ENCODE measurements at regions not wholly inside any gene's neighbourhood (a gene's known extent, or its start where the extent isn't known, plus 50 kb on each side); places are given as distances from the start of the nearest gene placed in this dataset.
"Not testable (repeated sequence)": the region's sequence is repeated elsewhere in the genome, so short reads cannot be mapped to it uniquely, and the experiment has no call there.

DNA sequence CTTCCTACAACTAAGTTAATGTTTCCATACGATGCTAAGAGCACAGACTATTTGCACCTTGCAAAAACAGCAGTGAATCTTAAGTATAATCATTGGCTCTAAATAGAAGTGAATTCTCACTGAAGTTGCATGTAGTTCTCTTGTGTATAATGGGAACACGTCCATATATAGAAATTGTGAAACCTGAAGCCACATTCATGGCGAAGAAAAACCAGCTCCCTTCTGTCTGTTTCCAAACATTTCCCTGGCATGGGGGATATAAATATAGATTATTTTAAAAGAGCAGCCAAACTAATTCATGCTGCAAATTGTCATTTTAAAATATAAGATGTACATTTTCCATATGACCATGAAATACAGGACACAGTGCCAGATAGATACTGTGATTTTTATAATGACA lies 71.1 kb downstream of the TRAM1L1 start:
- H3K27ac Mint-ChIP-seq (ENCODE audit: unreplicated experiment) = no peak overlapping the region
- no TSS peak for BruUV-seq (replicated peaks)
- H3K27me3 Mint-ChIP-seq (ENCODE audit: unreplicated experiment) = no peaks in the 10 kb centered on the region
- TF ChIP-seq, protein P1, sequence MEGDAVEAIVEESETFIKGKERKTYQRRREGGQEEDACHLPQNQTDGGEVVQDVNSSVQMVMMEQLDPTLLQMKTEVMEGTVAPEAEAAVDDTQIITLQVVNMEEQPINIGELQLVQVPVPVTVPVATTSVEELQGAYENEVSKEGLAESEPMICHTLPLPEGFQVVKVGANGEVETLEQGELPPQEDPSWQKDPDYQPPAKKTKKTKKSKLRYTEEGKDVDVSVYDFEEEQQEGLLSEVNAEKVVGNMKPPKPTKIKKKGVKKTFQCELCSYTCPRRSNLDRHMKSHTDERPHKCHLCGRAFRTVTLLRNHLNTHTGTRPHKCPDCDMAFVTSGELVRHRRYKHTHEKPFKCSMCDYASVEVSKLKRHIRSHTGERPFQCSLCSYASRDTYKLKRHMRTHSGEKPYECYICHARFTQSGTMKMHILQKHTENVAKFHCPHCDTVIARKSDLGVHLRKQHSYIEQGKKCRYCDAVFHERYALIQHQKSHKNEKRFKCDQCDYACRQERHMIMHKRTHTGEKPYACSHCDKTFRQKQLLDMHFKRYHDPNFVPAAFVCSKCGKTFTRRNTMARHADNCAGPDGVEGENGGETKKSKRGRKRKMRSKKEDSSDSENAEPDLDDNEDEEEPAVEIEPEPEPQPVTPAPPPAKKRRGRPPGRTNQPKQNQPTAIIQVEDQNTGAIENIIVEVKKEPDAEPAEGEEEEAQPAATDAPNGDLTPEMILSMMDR (IDR thresholded peaks at IDR 0.05; ENCODE audit: unreplicated experiment) = no peak
- CTCF ChIA-PET = no interaction called here
- H3K9me3 Mint-ChIP-seq (ENCODE audit: low read depth, unreplicated experiment) = no peaks in the 10 kb centered on the region
- no peak overlapping the region for H3K4me3 Mint-ChIP-seq (ENCODE audit: low read depth, unreplicated experiment)
- H3K36me3 Mint-ChIP-seq (ENCODE audit: insufficient read depth, unreplicated experiment) = no peaks in the 10 kb centered on the region
- DNase-seq = no peak
- no peaks in the 10 kb centered on the region for H3K4me1 Mint-ChIP-seq (ENCODE audit: low read depth, unreplicated experiment)
- intact Hi-C loops (cut with micrococcal nuclease; ENCODE audit: unreplicated experiment) = no loop called here

DNA sequence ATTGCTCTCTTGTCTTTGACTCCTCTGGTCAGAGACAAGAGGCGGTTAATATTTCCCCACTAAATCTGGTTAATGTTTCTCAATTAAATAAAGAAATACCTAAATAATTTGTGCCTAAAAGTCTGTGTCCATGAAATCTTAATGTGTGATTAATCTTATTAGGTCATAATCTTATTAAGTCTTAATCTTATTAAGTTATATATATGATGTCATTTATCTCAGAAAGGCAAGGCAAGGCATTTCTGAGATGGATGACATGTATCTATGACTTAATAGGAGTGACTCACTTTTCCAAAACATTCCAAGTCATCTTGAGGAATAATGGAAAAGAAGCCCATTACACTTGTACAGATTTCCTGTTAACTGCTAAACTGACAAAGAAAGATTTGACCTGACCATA lies 74.7 kb downstream of the TRAM1L1 start:
- TF ChIP-seq, protein P1 (IDR thresholded peaks at IDR 0.05; ENCODE audit: unreplicated experiment) = no peak
- Mint-ChIP-seq H3K27ac (ENCODE audit: unreplicated experiment) (no peak overlapping the region), H3K9me3 (ENCODE audit: low read depth, unreplicated experiment) (no peaks in the 10 kb centered on the region), H3K27me3 (ENCODE audit: unreplicated experiment) (no peaks in the 10 kb centered on the region), H3K4me1 (ENCODE audit: low read depth, unreplicated experiment) (no peaks in the 10 kb centered on the region), H3K4me3 (ENCODE audit: low read depth, unreplicated experiment) (no peak overlapping the region), H3K36me3 (ENCODE audit: insufficient read depth, unreplicated experiment) (no peaks in the 10 kb centered on the region)
- BruUV-seq (replicated peaks) = no TSS peak
- no peak for DNase-seq
- intact Hi-C loops (cut with micrococcal nuclease; ENCODE audit: unreplicated experiment) = no loop called here
- CTCF ChIA-PET = no interaction called here

DNA sequence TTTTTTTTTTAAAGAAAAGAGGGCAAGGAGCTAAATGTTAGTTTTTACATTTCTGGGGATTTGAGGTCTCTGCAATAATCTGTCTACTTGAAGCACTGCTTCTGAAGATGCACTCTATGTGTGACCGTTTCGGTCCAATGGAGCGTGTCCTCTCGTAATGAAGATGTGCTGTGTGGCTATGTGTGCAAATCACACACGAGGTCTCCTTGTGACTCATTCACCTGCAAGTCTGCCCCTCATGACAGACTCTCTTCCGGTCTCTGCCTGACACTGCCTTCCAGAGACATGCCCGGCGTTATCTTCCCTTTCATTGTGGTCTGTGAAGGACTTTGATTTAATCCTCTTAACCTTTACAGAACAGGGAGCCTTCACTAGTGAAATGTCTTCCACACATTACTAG lies 84.3 kb downstream of the TRAM1L1 start:
- Mint-ChIP-seq H3K27me3 (ENCODE audit: unreplicated experiment) (no peaks in the 10 kb centered on the region), H3K4me3 (ENCODE audit: low read depth, unreplicated experiment) (no peak overlapping the region), H3K9me3 (ENCODE audit: low read depth, unreplicated experiment) (no peaks in the 10 kb centered on the region), H3K36me3 (ENCODE audit: insufficient read depth, unreplicated experiment) (no peaks in the 10 kb centered on the region), H3K27ac (ENCODE audit: unreplicated experiment) (no peak overlapping the region), H3K4me1 (ENCODE audit: low read depth, unreplicated experiment) (no peaks in the 10 kb centered on the region)
- BruUV-seq (replicated peaks) = no TSS peak
- intact Hi-C loops (cut with micrococcal nuclease; ENCODE audit: unreplicated experiment) = no loop called here
- CTCF ChIA-PET = no interaction called here
- DNase-seq = no peak
- TF ChIP-seq, protein P1 (IDR thresholded peaks at IDR 0.05; ENCODE audit: unreplicated experiment) = no peak

DNA sequence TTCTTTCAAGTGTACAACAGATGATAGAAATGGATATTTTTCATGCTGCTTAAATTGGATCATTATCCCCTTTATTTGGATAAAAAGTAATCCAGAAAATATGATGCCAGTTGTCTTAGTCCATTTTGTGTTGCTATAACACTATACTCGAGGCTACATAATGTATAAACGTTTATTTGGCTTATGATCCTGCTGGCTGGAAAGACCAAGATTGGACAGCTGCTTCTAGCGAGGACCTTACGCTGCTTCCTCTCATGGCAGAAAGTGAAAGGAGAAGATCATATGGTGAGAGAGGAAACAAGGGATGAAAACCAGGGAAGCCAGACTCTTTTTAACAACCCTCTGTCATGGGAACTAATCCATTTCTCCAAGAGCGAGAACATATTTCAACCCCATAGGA lies 102.7 kb downstream of the TRAM1L1 start:
- Mint-ChIP-seq H3K27me3 (ENCODE audit: unreplicated experiment) (no peaks in the 10 kb centered on the region), H3K36me3 (ENCODE audit: insufficient read depth, unreplicated experiment) (no peaks in the 10 kb centered on the region), H3K4me1 (ENCODE audit: low read depth, unreplicated experiment) (peaks cover 10% of the 10 kb centered on the region), H3K4me3 (ENCODE audit: low read depth, unreplicated experiment) (no peak overlapping the region), H3K27ac (ENCODE audit: unreplicated experiment) (no peak overlapping the region), H3K9me3 (ENCODE audit: low read depth, unreplicated experiment) (peaks cover 2% of the 10 kb centered on the region)
- intact Hi-C loops (cut with micrococcal nuclease; ENCODE audit: unreplicated experiment) = no loop called here
- CTCF ChIA-PET = no interaction called here
- TF ChIP-seq, protein P1 (IDR thresholded peaks at IDR 0.05; ENCODE audit: unreplicated experiment) = no peak
- BruUV-seq (replicated peaks) = no TSS peak
- DNase-seq = no peak

DNA sequence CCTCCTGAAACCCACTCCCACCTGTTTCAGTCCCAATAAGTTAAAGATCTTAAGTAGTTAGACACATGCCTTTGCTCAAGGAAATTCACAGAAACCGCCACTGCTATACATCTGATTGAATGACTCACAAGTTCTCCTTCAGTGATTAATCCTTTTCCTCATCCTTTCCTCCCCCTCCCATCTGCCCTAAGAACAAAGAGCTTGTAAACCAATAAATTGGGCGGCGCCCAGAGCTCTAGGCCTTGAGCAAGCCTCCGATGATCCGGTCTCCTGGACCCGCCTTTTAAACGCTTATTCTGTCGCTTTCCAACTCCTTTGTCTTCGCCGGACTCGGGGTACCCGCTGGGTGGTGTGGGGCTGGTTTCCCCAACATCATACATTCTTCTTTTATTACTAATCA lies 104.9 kb downstream of the TRAM1L1 start:
- H3K9me3 Mint-ChIP-seq (ENCODE audit: low read depth, unreplicated experiment); intact Hi-C loops (cut with micrococcal nuclease; ENCODE audit: unreplicated experiment); CTCF ChIA-PET; H3K27me3 Mint-ChIP-seq (ENCODE audit: unreplicated experiment); H3K36me3 Mint-ChIP-seq (ENCODE audit: insufficient read depth, unreplicated experiment); BruUV-seq (replicated peaks): not testable (repeated sequence)
- H3K27ac Mint-ChIP-seq (ENCODE audit: unreplicated experiment) = peak overlapping the region; percentile 87
- DNase-seq = peak; percentile 42
- peaks cover 10% of the 10 kb centered on the region for H3K4me1 Mint-ChIP-seq (ENCODE audit: low read depth, unreplicated experiment)
- H3K4me3 Mint-ChIP-seq (ENCODE audit: low read depth, unreplicated experiment) = peak overlapping the region; percentile 51
